H9 (cell line): ENCODE measurements at regions not wholly inside any gene's neighbourhood (a gene's known extent, or its start where the extent isn't known, plus 50 kb on each side); places are given as distances from the start of the nearest gene placed in this dataset.

Source experiments
- DNase-seq: peaks from one replicate; pipeline ENCODE4 v3.0.0-alpha.2; 2017
- H2AFZ ChIP-seq: one replicate; pipeline ENCODE4 v1.6.1; 2013; ENCODE audit warnings: mild to moderate bottlenecking, low read length, control low read depth, moderate library complexity
- H2AK5ac ChIP-seq: 2 replicates; pipeline ENCODE4 v1.6.1; 2013; ENCODE audit warnings: low read length, control low read depth, mixed read lengths; ENCODE audit not compliant: insufficient read length
- H2BK120ac ChIP-seq: one replicate; pipeline ENCODE4 v1.6.1; 2013; ENCODE audit warnings: low read depth, mild to moderate bottlenecking, low read length, control low read depth, inconsistent platforms; ENCODE audit not compliant: poor library complexity, severe bottlenecking
- H2BK12ac ChIP-seq: 2 replicates; pipeline ENCODE4 v1.6.1; 2013; ENCODE audit warnings: low read length, control low read depth, mixed read lengths, low read depth; ENCODE audit not compliant: insufficient read length
- H2BK15ac ChIP-seq: 2 replicates; pipeline ENCODE4 v1.6.1; 2013; ENCODE audit warnings: low read depth, low read length, control low read depth
- H2BK20ac ChIP-seq: one replicate; pipeline ENCODE4 v1.6.1; 2013; ENCODE audit warnings: low read depth, mild to moderate bottlenecking, low read length, control low read depth, inconsistent platforms; ENCODE audit not compliant: poor library complexity, severe bottlenecking
- H2BK5ac ChIP-seq: 2 replicates; pipeline ENCODE4 v1.6.1; 2013; ENCODE audit warnings: low read length, control low read depth, mixed read lengths; ENCODE audit not compliant: insufficient read length
- H3K14ac ChIP-seq: 2 replicates; pipeline ENCODE4 v1.6.1; 2013; ENCODE audit warnings: low read length, control low read depth; ENCODE audit not compliant: insufficient read depth
- H3K18ac ChIP-seq: 2 replicates; pipeline ENCODE4 v1.6.1; 2013; ENCODE audit warnings: low read depth, mild to moderate bottlenecking, mixed read lengths, low read length, control low read depth; ENCODE audit not compliant: insufficient read length
- H3K23ac ChIP-seq: 2 replicates; pipeline ENCODE4 v1.6.1; 2013; ENCODE audit warnings: low read length, control low read depth, mixed read lengths, low read depth; ENCODE audit not compliant: insufficient read length
- H3K23me2 ChIP-seq: 2 replicates; pipeline ENCODE4 v1.6.1; 2013; ENCODE audit warnings: low read depth, mild to moderate bottlenecking, mixed read lengths, low read length, control low read depth; ENCODE audit not compliant: insufficient read length, poor library complexity, severe bottlenecking
- H3K27ac ChIP-seq: 2 replicates; pipeline ENCODE4 v1.5.1; 2013; ENCODE audit warnings: low read length, control low read depth, mixed read lengths, low read depth; ENCODE audit not compliant: insufficient read length
- H3K27me3 ChIP-seq: 2 replicates; pipeline ENCODE4 v1.6.1; 2013; ENCODE audit warnings: low read length, control low read depth, inconsistent platforms; ENCODE audit not compliant: insufficient read depth
- H3K4ac ChIP-seq: 2 replicates; pipeline ENCODE4 v1.6.1; 2013; ENCODE audit warnings: low read depth, mild to moderate bottlenecking, control low read depth, inconsistent platforms, low read length, moderate library complexity
- H3K4me1 ChIP-seq: 2 replicates; pipeline ENCODE4 v1.6.1; 2013; ENCODE audit warnings: low read length, control low read depth, inconsistent platforms; ENCODE audit not compliant: insufficient read depth
- H3K4me2 ChIP-seq: 2 replicates; pipeline ENCODE4 v1.6.1; 2013; ENCODE audit warnings: low read length, control low read depth, mixed read lengths; ENCODE audit not compliant: insufficient read length, insufficient read depth
- H3K56ac ChIP-seq: 2 replicates; pipeline ENCODE4 v1.6.1; 2013; ENCODE audit warnings: low read depth, mild to moderate bottlenecking, mixed read lengths, low read length, control low read depth; ENCODE audit not compliant: insufficient read length
- H3K79me1 ChIP-seq: 2 replicates; pipeline ENCODE4 v1.6.1; 2013; ENCODE audit warnings: low read depth, mild to moderate bottlenecking, moderate library complexity, low read length, control low read depth, inconsistent platforms; ENCODE audit not compliant: insufficient read depth, poor library complexity, severe bottlenecking
- H3K79me2 ChIP-seq: 2 replicates; pipeline ENCODE4 v1.6.1; 2013; ENCODE audit warnings: low read length, control low read depth, inconsistent platforms; ENCODE audit not compliant: insufficient read depth
- H3K9ac ChIP-seq: 2 replicates; pipeline ENCODE4 v1.6.1; 2013; ENCODE audit warnings: low read length, control low read depth, mixed read lengths; ENCODE audit not compliant: insufficient read length; ENCODE audit errors: extremely low read depth
- H3K9me3 ChIP-seq: one replicate; pipeline ENCODE4 v1.6.1; 2013; ENCODE audit warnings: low read depth, low read length, inconsistent platforms; ENCODE audit not compliant: control insufficient read depth
- H3T11ph ChIP-seq: one replicate; pipeline ENCODE4 v1.6.1; 2013; ENCODE audit warnings: mild to moderate bottlenecking, low read length, control low read depth, inconsistent platforms
- H4K20me1 ChIP-seq: one replicate; pipeline ENCODE4 v1.6.1; 2013; ENCODE audit not compliant: control insufficient read depth, insufficient read length, insufficient read depth
- H4K5ac ChIP-seq: 2 replicates; pipeline ENCODE4 v1.6.1; 2013; ENCODE audit warnings: low read depth, mild to moderate bottlenecking, mixed read lengths, low read length, control low read depth; ENCODE audit not compliant: insufficient read length
- H4K8ac ChIP-seq: replicated peaks from 2 replicates; pipeline ENCODE4 v1.6.1; 2013; ENCODE audit warnings: low read length, control low read depth, mixed read lengths, low read depth; ENCODE audit not compliant: insufficient read length
- H4K91ac ChIP-seq: 2 replicates; pipeline ENCODE4 v1.6.1; 2013; ENCODE audit warnings: low read depth, mild to moderate bottlenecking, moderate library complexity, mixed read lengths, low read length, control low read depth; ENCODE audit not compliant: insufficient read length
- H3K27ac Mint-ChIP-seq, 3 experiments: 2 replicates in 2 of 3; 3 replicates in 1 of 3; pipeline ENCODE4 v1.8.0; 2020 to 2021; ENCODE audit warnings: mixed read lengths in 3 of 3, mild to moderate bottlenecking in 1 of 3, moderate library complexity in 1 of 3
- H3K27me3 Mint-ChIP-seq: 2 replicates; pipeline ENCODE4 v1.8.0; 2021; ENCODE audit warnings: low read depth, mild to moderate bottlenecking, moderate library complexity, mixed read lengths
- H3K36me3 Mint-ChIP-seq, 3 experiments: 2 replicates in 2 of 3; 3 replicates in 1 of 3; pipeline ENCODE4 v1.8.0; 2020 to 2021; ENCODE audit warnings: low read depth in 3 of 3, mixed read lengths in 3 of 3; ENCODE audit not compliant: insufficient read depth in 1 of 3
- H3K4me1 Mint-ChIP-seq, 2 experiments: 2 replicates each; pipeline ENCODE4 v1.8.0; 2020; ENCODE audit warnings: mixed read lengths in 2 of 2
- H3K4me3 Mint-ChIP-seq, 2 experiments: 2 replicates in 1 of 2; 3 replicates in 1 of 2; pipeline ENCODE4 v1.8.0; 2020 to 2021; ENCODE audit warnings: mild to moderate bottlenecking in 2 of 2, mixed read lengths in 2 of 2, moderate library complexity in 1 of 2
- H3K9me3 Mint-ChIP-seq, 2 experiments: 2 replicates in 1 of 2; 3 replicates in 1 of 2; pipeline ENCODE4 v1.8.0; 2020; ENCODE audit warnings: mild to moderate bottlenecking in 2 of 2, mixed read lengths in 2 of 2, moderate library complexity in 1 of 2
- CTCF ChIP-seq: fragments of 200-600 bp; sonication (generic); conservative IDR thresholded peaks from 3 replicates; pipeline ENCODE4 v1.8.0; 2021; ENCODE audit warnings: antibody characterized with exemption, mild to moderate bottlenecking
- WGBS: extraction: QIAGEN DNeasy Blood & Tissue Kit; methylation state at CpG from one replicate; pipeline ENCODE4 v1.1.7; 2013; ENCODE audit warnings: missing lambda C conversion rate, low lambda C conversion rate, mixed read lengths; ENCODE audit not compliant: insufficient read length; ENCODE audit errors: extremely low coverage; 5-methylcytosine and 5-hydroxymethylcytosine counted together

GRCh38 chr2:43097644-43098408 is 128.6 kb downstream of the ZFP36L2 start:
- Histone ChIP-seq H3K14ac (no peak overlapping the region), H3K9me3 (no peaks in the 10 kb centered on the region), H2BK5ac (no peak overlapping the region), H3K56ac (no peak overlapping the region), H3K18ac (no peak overlapping the region), H4K8ac (no peak overlapping the region), H3K27ac (no peak overlapping the region), H3K4me1 (peaks cover 4% of the 10 kb centered on the region; the same call in 1 of the 2 replicates), H2AFZ (no peak overlapping the region), H3K9ac (no peak overlapping the region), H3K79me1 (no peaks in the 10 kb centered on the region), H3K4me2 (no peak overlapping the region), H3K4ac (no peak overlapping the region), H3K23ac (no peak overlapping the region), H3K79me2 (no peaks in the 10 kb centered on the region), H4K5ac (no peak overlapping the region), H3T11ph (no peak overlapping the region), H3K23me2 (no peaks in the 10 kb centered on the region), H2BK120ac (no peak overlapping the region), H2AK5ac (no peak overlapping the region), H2BK15ac (no peak overlapping the region), H4K91ac (no peak overlapping the region), H2BK12ac (no peak overlapping the region), H3K27me3 (no peaks in the 10 kb centered on the region; the same call in 1 of the 2 replicates), H2BK20ac (no peak overlapping the region), H4K20me1 (no peaks in the 10 kb centered on the region)
- TF ChIP-seq CTCF, result no peak
- Mint-ChIP-seq H3K27me3 (peaks cover 27% of the 10 kb centered on the region), H3K36me3 (peaks cover 0 to 23% (median 9%) of the 10 kb centered on the region in 3 experiments; a peak in 6 of 7 replicates), H3K27ac (no peak overlapping the region), H3K4me1 (peaks cover 39 to 40% of the 10 kb centered on the region in 2 experiments), H3K9me3 (peaks cover 12 to 14% of the 10 kb centered on the region in 2 experiments), H3K4me3 (no peak overlapping the region)
- no peak for DNase-seq
- no CpG with 5 or more reads among the region's 7 CpGs for WGBS
